ENCODE measurements at regions not wholly inside any gene's neighbourhood (a gene's known extent, or its start where the extent isn't known, plus 50 kb on each side); places are given as distances from the start of the nearest gene placed in this dataset.
A peak's percentile ranks its signal among the peaks of the same experiment; 100 is the strongest.

DNA sequence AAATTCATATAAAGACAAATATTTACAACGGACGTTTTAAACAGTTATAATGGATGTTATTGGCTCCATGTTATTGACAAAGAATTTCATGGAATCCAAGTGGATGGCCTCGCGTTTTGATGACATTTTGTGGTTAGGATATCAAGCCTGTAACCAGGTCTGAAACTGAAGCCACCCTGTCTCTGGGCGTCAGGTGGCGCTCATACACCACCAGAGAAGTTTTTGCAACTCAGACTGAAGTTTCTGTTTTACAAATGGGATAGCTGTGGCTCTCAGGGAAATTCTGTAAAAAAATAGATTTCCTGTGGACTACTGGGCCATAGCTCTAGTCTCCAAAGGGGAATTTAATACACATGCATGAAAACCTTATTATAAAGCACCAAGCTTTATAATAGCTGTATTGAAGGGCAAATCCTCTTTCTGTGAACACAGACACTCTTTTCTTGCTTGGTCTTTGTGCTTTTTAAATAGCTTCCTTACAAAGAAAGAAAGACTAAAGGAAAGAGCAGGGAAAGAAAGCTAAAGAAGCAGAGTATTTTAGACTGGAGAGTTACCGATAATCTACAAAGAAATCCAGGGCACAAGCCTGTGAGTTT lies 86.7 kb downstream of the C18orf54 start:
- H3K9me3 Mint-ChIP-seq (ENCODE audit: low read depth): peaks cover 5% of the 10 kb centered on the region
- no peak overlapping the region for H3K27ac Mint-ChIP-seq (ENCODE audit: unreplicated experiment)
- peak; percentile 91 for TF ChIP-seq CTCF (IDR thresholded peaks at IDR 0.05)
- H3K4me1 Mint-ChIP-seq (ENCODE audit: low read depth): no peaks in the 10 kb centered on the region
- peaks cover 49% of the 10 kb centered on the region for H3K27me3 Mint-ChIP-seq (ENCODE audit: low read depth)
- no peak overlapping the region for H3K4me3 Mint-ChIP-seq (ENCODE audit: unreplicated experiment)
- no peak for DNase-seq (ENCODE audit: low spot score)
- H3K36me3 Mint-ChIP-seq (ENCODE audit: low read depth): no peaks in the 10 kb centered on the region

DNA sequence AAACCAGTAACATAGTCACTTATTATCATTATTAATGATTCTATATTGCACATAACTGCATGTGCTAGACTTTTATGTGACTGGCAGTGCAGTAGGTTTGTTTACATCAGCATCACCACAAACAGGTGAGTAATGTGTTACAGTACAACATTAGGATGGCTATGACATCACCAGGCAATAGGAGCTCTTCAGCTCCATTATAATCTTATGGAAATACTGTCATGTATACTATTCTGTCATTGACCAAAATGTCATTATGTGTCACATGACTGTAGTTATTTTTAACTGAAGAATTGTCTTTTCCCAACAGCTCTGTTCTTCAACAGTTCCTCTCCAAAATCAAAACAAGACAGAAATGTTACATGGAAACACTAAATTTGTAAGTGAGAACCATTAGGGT lies 96.3 kb downstream of the C18orf54 start:
- H3K4me1 Mint-ChIP-seq (ENCODE audit: low read depth): no peaks in the 10 kb centered on the region
- no peak for TF ChIP-seq CTCF (IDR thresholded peaks at IDR 0.05)
- no peak overlapping the region for H3K4me3 Mint-ChIP-seq (ENCODE audit: unreplicated experiment)
- DNase-seq (ENCODE audit: low spot score): no peak
- no peaks in the 10 kb centered on the region for H3K36me3 Mint-ChIP-seq (ENCODE audit: low read depth)
- peaks cover 40% of the 10 kb centered on the region for H3K27me3 Mint-ChIP-seq (ENCODE audit: low read depth)
- H3K27ac Mint-ChIP-seq (ENCODE audit: unreplicated experiment): no peak overlapping the region
- no peaks in the 10 kb centered on the region for H3K9me3 Mint-ChIP-seq (ENCODE audit: low read depth)

DNA sequence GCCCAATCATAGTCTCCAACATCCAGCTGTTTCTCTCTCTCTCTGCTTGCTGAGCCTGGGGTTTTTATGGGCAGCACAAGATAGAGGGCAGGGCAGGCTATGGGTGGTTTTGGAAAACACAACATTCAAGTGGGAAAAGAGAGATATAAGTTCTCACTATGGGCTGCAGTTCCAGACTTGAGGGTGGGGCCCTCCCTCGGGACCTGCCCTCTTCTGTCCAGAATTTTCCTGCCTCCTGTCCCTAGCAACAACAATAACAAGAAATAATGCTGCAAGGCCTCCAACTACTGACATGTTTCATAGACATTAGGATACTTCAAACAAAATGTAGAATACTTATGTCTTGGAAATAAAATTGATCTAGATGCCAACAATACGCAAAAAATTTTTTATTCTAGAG lies 107.8 kb downstream of the C18orf54 start:
- Mint-ChIP-seq H3K9me3 (ENCODE audit: low read depth) (no peaks in the 10 kb centered on the region), H3K36me3 (ENCODE audit: low read depth) (no peaks in the 10 kb centered on the region), H3K27me3 (ENCODE audit: low read depth) (peaks cover 22% of the 10 kb centered on the region), H3K4me3 (ENCODE audit: unreplicated experiment) (no peak overlapping the region), H3K27ac (ENCODE audit: unreplicated experiment) (no peak overlapping the region), H3K4me1 (ENCODE audit: low read depth) (no peaks in the 10 kb centered on the region)
- no peak for DNase-seq (ENCODE audit: low spot score)
- TF ChIP-seq CTCF (IDR thresholded peaks at IDR 0.05): no peak

GRCh38 chr18:54466248-54467005 lies 108.7 kb downstream of the C18orf54 start:
- no peaks in the 10 kb centered on the region for H3K9me3 Mint-ChIP-seq (ENCODE audit: low read depth)
- no peak overlapping the region for H3K27ac Mint-ChIP-seq (ENCODE audit: unreplicated experiment)
- no peaks in the 10 kb centered on the region for H3K36me3 Mint-ChIP-seq (ENCODE audit: low read depth)
- H3K27me3 Mint-ChIP-seq (ENCODE audit: low read depth): peaks cover 23% of the 10 kb centered on the region
- H3K4me3 Mint-ChIP-seq (ENCODE audit: unreplicated experiment): no peak overlapping the region
- no peak for TF ChIP-seq CTCF (IDR thresholded peaks at IDR 0.05)
- no peak for DNase-seq (ENCODE audit: low spot score)
- no peaks in the 10 kb centered on the region for H3K4me1 Mint-ChIP-seq (ENCODE audit: low read depth)

DNA sequence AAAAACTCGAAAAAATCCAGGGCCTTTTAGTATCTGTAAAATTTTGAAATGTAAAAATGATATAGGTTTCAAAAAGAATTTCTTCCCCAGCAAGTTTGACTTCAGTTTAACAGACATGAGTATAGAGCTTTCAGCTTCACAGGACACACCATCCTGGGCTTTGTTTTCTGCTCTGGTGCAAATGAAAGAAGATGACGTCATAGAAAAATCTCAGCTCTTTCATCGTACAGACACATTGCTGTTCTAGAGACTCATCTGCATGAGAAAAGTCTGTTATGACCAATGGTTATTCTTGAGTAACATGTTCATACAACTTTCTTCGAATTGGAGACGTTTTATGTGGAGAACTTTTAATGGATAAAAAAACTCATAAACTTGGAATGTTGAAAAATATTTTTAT lies 111.7 kb upstream of the DYNAP start:
- no peak overlapping the region for H3K27ac Mint-ChIP-seq (ENCODE audit: unreplicated experiment)

More for the DNA sequence above, 111.7 kb upstream of the DYNAP start:
- no peaks in the 10 kb centered on the region for H3K4me1 Mint-ChIP-seq (ENCODE audit: low read depth)
- no peaks in the 10 kb centered on the region for H3K9me3 Mint-ChIP-seq (ENCODE audit: low read depth)
- no peaks in the 10 kb centered on the region for H3K36me3 Mint-ChIP-seq (ENCODE audit: low read depth)
- H3K27me3 Mint-ChIP-seq (ENCODE audit: low read depth): peaks cover 42% of the 10 kb centered on the region
- TF ChIP-seq CTCF (IDR thresholded peaks at IDR 0.05): no peak
- DNase-seq (ENCODE audit: low spot score): no peak
- H3K4me3 Mint-ChIP-seq (ENCODE audit: unreplicated experiment): no peak overlapping the region
